ENCODE measurements at regions not wholly inside any gene's neighbourhood (a gene's known extent, or its start where the extent isn't known, plus 50 kb on each side); places are given as distances from the start of the nearest gene placed in this dataset.

- Histone ChIP-seq H3K79me1 (ENCODE audit: low read depth in 1 of 2, low read length in 2 of 2) (no peaks in the 10 kb centered on the region), H2BK5ac (ENCODE audit: low read depth, low read length, poor library complexity, severe bottlenecking) (no peak overlapping the region), H3K36me3 (ENCODE audit: control insufficient read depth, insufficient read depth, low read length) (no peaks in the 10 kb centered on the region; the same call in 1 of the 2 replicates), H3K14ac (replicated peaks; ENCODE audit: low read depth, low read length) (no peak overlapping the region), H3K4ac (ENCODE audit: low read depth, low read length) (no peak overlapping the region), H3K18ac (ENCODE audit: low read depth, low read length) (no peak overlapping the region), H3K9me1 (ENCODE audit: insufficient read depth, low read length) (no peaks in the 10 kb centered on the region), H2BK120ac (ENCODE audit: low read depth, low read length) (no peak overlapping the region), H3K27ac (ENCODE audit: insufficient read depth, low read length) (no peak overlapping the region), H2BK15ac (ENCODE audit: low read depth, low read length) (no peak overlapping the region), H2BK20ac (ENCODE audit: low read depth, low read length) (no peak overlapping the region), H2AFZ (replicated peaks; ENCODE audit: low read length, poor library complexity) (no peak overlapping the region), H3K56ac (ENCODE audit: extremely low read depth, insufficient read depth, low read length) (no peak overlapping the region), H4K8ac (ENCODE audit: low read depth in 2 of 2, low read length in 2 of 2) (no peak overlapping the region), H2AK5ac (ENCODE audit: low read depth, low read length) (no peak overlapping the region), H3K9ac (ENCODE audit: low read depth, low read length) (no peak overlapping the region), H3K23ac (ENCODE audit: low read depth, low read length) (no peak overlapping the region), H3K4me1 (ENCODE audit: control insufficient read depth, insufficient read depth, low read length) (no peaks in the 10 kb centered on the region), H2AK9ac (replicated peaks; ENCODE audit: low read depth, low read length, poor library complexity) (no peak overlapping the region), H3K27me3 (ENCODE audit: control insufficient read depth, insufficient read depth, low read length) (peaks cover 9% of the 10 kb centered on the region; the same call in 1 of the 2 replicates), H3K4me2 (ENCODE audit: low read depth, low read length) (no peak overlapping the region), H3K4me3 (ENCODE audit: insufficient read depth, low read depth, low read length) (no peak overlapping the region), H4K91ac (ENCODE audit: insufficient read depth, low read depth, low read length) (no peak overlapping the region), H3K9me3 (ENCODE audit: control insufficient read depth, insufficient read depth, low read length) (no peaks in the 10 kb centered on the region), H4K5ac (ENCODE audit: low read depth, low read length) (no peak overlapping the region), H4K20me1 (ENCODE audit: insufficient read depth, low read length) (no peaks in the 10 kb centered on the region)
- ChIA-PET CTCF (no interaction called here), POLR2A (ENCODE audit: unreplicated experiment) (no interaction called here)
- no TSS peak for BruUV-seq (replicated peaks)
- DNase-seq (no peak), ATAC-seq (ENCODE audit: low read depth) (no peak)
- intact Hi-C loops (cut with micrococcal nuclease) (no loop called here), in situ Hi-C loops (cut with MboI; ENCODE audit: low sequenced_read_pairs) (no loop called here), dilution Hi-C loops (cut with HindIII; ENCODE audit: low sequenced_read_pairs, unreplicated experiment) (no loop called here)
- 20% methylated on average over 1 of the region's 4 CpGs; no CpG with 5 or more reads in 1 of the 2 experiments for WGBS, 2 experiments (ENCODE audit: extremely low coverage in 2 of 2, insufficient read length in 1 of 2)
- TF ChIP-seq MXI1 (IDR thresholded peaks at IDR 0.05; ENCODE audit: borderline replicate concordance, low read depth, low read length): no peak
- TF ChIP-seq CEBPB (IDR thresholded peaks at IDR 0.05; ENCODE audit: low read depth, low read length): no peak
Observed at GRCh38 chr16:73322856-73323255, 274.9 kb upstream of the ZFHX3 start.
